Pancreas (tissue), 10 donors: ENCODE measurements at regions not wholly inside any gene's neighbourhood (a gene's known extent, or its start where the extent isn't known, plus 50 kb on each side); places are given as distances from the start of the nearest gene placed in this dataset.

Experiments
- ATAC-seq, 4 donors: fragments of 200-7000 bp; cut with Tn5 transposase; one replicate each; pipeline versions ENCODE4 v1.8.0 to v1.9.1; 2020; ENCODE audit warnings: mild to moderate bottlenecking in 4 of 4, moderate library complexity in 4 of 4
- DNase-seq, 6 donors: peaks; one replicate each; pipeline ENCODE4 v3.0.0-alpha.2; 2020
- FAIRE-seq: peaks from 2 replicates; lab custom pipeline; 2012; peaks lifted over from hg19 to GRCh38; lab: Jason Lieb, UNC
- H3K27ac ChIP-seq, 4 donors: fragments of 200-600 bp; sonication (generic); 1 replicate in 3 of 4; 2 replicates in 1 of 4; pipeline versions ENCODE4 v1.5.0 to v1.8.0; 2020
- H3K27me3 ChIP-seq, 4 donors: fragments of 200-600 bp; one replicate each; pipeline ENCODE4 v1.8.0; 2021
- H3K36me3 ChIP-seq, 3 donors: fragments of 200-600 bp; sonication (generic) in 1 of 3; one replicate each; pipeline versions ENCODE4 v1.5.0 to v1.8.0; 2020 to 2021
- H3K4me1 ChIP-seq, 3 donors: fragments of 200-600 bp; one replicate each; pipeline ENCODE4 v1.8.0; 2021
- H3K4me3 ChIP-seq, 4 donors: fragments of 200-600 bp; sonication (generic) in 2 of 4; one replicate each; pipeline versions ENCODE4 v1.5.0 to v1.8.0; 2020 to 2021
- H3K9me3 ChIP-seq, 4 donors: fragments of 200-600 bp; one replicate each; pipeline ENCODE4 v1.8.0; 2021
- CTCF ChIP-seq, 4 donors: fragments of 200-600 bp; sonication (generic) in 3 of 4; IDR thresholded peaks; one replicate each; pipeline versions ENCODE4 v1.5.0 to v1.8.0; 2021; ENCODE audit warnings: antibody characterized with exemption in 4 of 4
- WGBS, 2 donors: extraction: QIAGEN DNeasy Blood & Tissue Kit; methylation state at CpG; one replicate each; pipeline ENCODE4 v1.1.7; 2013; 5-methylcytosine and 5-hydroxymethylcytosine counted together
- intact Hi-C, 3 donors: fragments of 100-400 bp; cut with DNase I; formaldehyde crosslinking; loops; one replicate each; pipeline versions ENCODE4 v1.11.1 to v1.14.2; 2022
- donor health status: healthy with polysubstance abuse.
- donor health status: DM: no; HTN: no; CAD: no; lungs with moderate emphysema.
- donor health status: DM: no; HTN: no; CAD: no.
- donor health status: control.
- donor health status: control.
- donor health status: Bipolar disorder and iron deficiency.
- donor health status: DM: yes; HTN: yes; CAD: no.
- donor health status: DM: no; HTN: no; CAD: no.
- donor health status: DM: no; HTN: no; CAD: no.
- donor health status: DM: yes; HTN: yes; CAD: no.

- DNase-seq (no peak), FAIRE-seq (no peak), ATAC-seq (no peak)
- intact Hi-C loops: no loop called here
- no peaks in the 10 kb centered on the region for H3K27me3 ChIP-seq
- WGBS, 2 donors: 66 to 86% methylated on average over 3 of the region's 3 CpGs
- no peaks in the 10 kb centered on the region for H3K9me3 ChIP-seq
- no peak overlapping the region for H3K4me3 ChIP-seq
- no peak overlapping the region for H3K27ac ChIP-seq
- no peaks in the 10 kb centered on the region for H3K4me1 ChIP-seq
- TF ChIP-seq CTCF (IDR thresholded peaks at IDR 0.05): no peak
- no peaks in the 10 kb centered on the region for H3K36me3 ChIP-seq
Observed at GRCh38 chr4:24140892-24141291, 251.0 kb upstream of the PPARGC1A start.

GRCh38 chr4:24137671-24138601, 248.1 kb upstream of the PPARGC1A start:
- H3K27me3 ChIP-seq: no peaks in the 10 kb centered on the region
- no peaks in the 10 kb centered on the region for H3K36me3 ChIP-seq
- no peaks in the 10 kb centered on the region for H3K9me3 ChIP-seq
- 47% methylated on average over 8 of the region's 8 CpGs for whole genome bisulfite sequencing, 2 donors
- no peak for FAIRE-seq
- intact Hi-C loops: no loop called here
- no peak overlapping the region for H3K4me3 ChIP-seq
- H3K4me1 ChIP-seq: no peaks in the 10 kb centered on the region
- TF ChIP-seq CTCF (IDR thresholded peaks at IDR 0.05): no peak
- no peak for DNase-seq
- no peak overlapping the region for H3K27ac ChIP-seq
- ATAC-seq: peak in 1 of 4 donors; percentile 32

GRCh38 chr4:24131954-24132673, 242.3 kb upstream of the PPARGC1A start:
- H3K9me3 ChIP-seq: no peaks in the 10 kb centered on the region
- no peak for TF ChIP-seq CTCF (IDR thresholded peaks at IDR 0.05)
- no peak for FAIRE-seq
- H3K4me3 ChIP-seq: no peak overlapping the region
- no peak overlapping the region for H3K27ac ChIP-seq
- intact Hi-C loops: no loop called here
- H3K27me3 ChIP-seq: no peaks in the 10 kb centered on the region
- no peak for DNase-seq
- H3K4me1 ChIP-seq: no peaks in the 10 kb centered on the region
- no peak for ATAC-seq
- H3K36me3 ChIP-seq: no peaks in the 10 kb centered on the region
- 59 to 67% methylated on average over 8 of the region's 8 CpGs for WGBS, 2 donors

GRCh38 chr4:24130637-24131036, 240.8 kb upstream of the PPARGC1A start:
- Histone ChIP-seq H3K27me3 (no peaks in the 10 kb centered on the region), H3K36me3 (no peaks in the 10 kb centered on the region), H3K4me3 (no peak overlapping the region), H3K27ac (no peak overlapping the region), H3K9me3 (no peaks in the 10 kb centered on the region), H3K4me1 (no peaks in the 10 kb centered on the region)
- WGBS, 2 donors: 52 to 65% methylated on average over 3 of the region's 3 CpGs
- FAIRE-seq (no peak), DNase-seq (no peak), ATAC-seq (no peak)
- intact Hi-C loops: no loop called here
- no peak for TF ChIP-seq CTCF (IDR thresholded peaks at IDR 0.05)
